ENCODE measurements at regions not wholly inside any gene's neighbourhood (a gene's known extent, or its start where the extent isn't known, plus 50 kb on each side); places are given as distances from the start of the nearest gene placed in this dataset.

- no peak for DNase-seq (ENCODE audit: low read depth in 3 of 3)
Observed at GRCh38 chr13:74966814-74967424, 515.0 kb downstream of the TBC1D4 start.

GRCh38 chr13:74966275-74966674 is 515.7 kb downstream of the TBC1D4 start:
- DNase-seq (ENCODE audit: low read depth in 3 of 3) = no peak

- no peak for DNase-seq (ENCODE audit: low read depth in 3 of 3)
Observed at GRCh38 chr13:74945637-74946036, 536.3 kb downstream of the TBC1D4 start.

GRCh38 chr13:74931698-74932433 is 550.1 kb downstream of the TBC1D4 start:
- no peak for DNase-seq (ENCODE audit: low read depth in 3 of 3)

- no peak for DNase-seq (ENCODE audit: low read depth in 3 of 3)
Observed at GRCh38 chr13:74930402-74931165, 551.4 kb downstream of the TBC1D4 start.

GRCh38 chr13:74929436-74929835 is 552.5 kb downstream of the TBC1D4 start:
- DNase-seq (ENCODE audit: low read depth in 3 of 3) = no peak

GRCh38 chr13:74927823-74928222 is 554.1 kb downstream of the TBC1D4 start:
- DNase-seq (ENCODE audit: low read depth in 3 of 3) = no peak

GRCh38 chr13:74922963-74923362 is 559.0 kb downstream of the TBC1D4 start:
- DNase-seq (ENCODE audit: low read depth in 3 of 3) = no peak

GRCh38 chr13:74921326-74921725 is 560.6 kb downstream of the TBC1D4 start:
- no peak for DNase-seq (ENCODE audit: low read depth in 3 of 3)

GRCh38 chr13:74920920-74921319 is 561.0 kb downstream of the TBC1D4 start:
- no peak for DNase-seq (ENCODE audit: low read depth in 3 of 3)

- no peak for DNase-seq (ENCODE audit: low read depth in 3 of 3)
Observed at GRCh38 chr13:74920361-74920760, 561.6 kb downstream of the TBC1D4 start.

- DNase-seq (ENCODE audit: low read depth in 3 of 3) = no peak
Observed at GRCh38 chr13:74919914-74920313, 562.1 kb downstream of the TBC1D4 start.

GRCh38 chr13:74912898-74913297 is 569.1 kb downstream of the TBC1D4 start:
- DNase-seq (ENCODE audit: low read depth in 3 of 3) = no peak

- no peak for DNase-seq (ENCODE audit: low read depth in 3 of 3)
Observed at GRCh38 chr13:74910415-74910814, 571.6 kb downstream of the TBC1D4 start.

GRCh38 chr13:74907788-74908187 is 574.2 kb downstream of the TBC1D4 start:
- no peak for DNase-seq (ENCODE audit: low read depth in 3 of 3)

GRCh38 chr13:74904556-74904955 is 577.4 kb downstream of the TBC1D4 start:
- DNase-seq (ENCODE audit: low read depth in 3 of 3) = no peak

GRCh38 chr13:74895042-74895796 is 586.8 kb downstream of the TBC1D4 start:
- DNase-seq (ENCODE audit: low read depth in 3 of 3) = no peak

GRCh38 chr13:74892096-74892495 is 589.9 kb downstream of the TBC1D4 start:
- DNase-seq (ENCODE audit: low read depth in 3 of 3) = no peak

GRCh38 chr13:74891610-74892009 is 590.4 kb downstream of the TBC1D4 start:
- no peak for DNase-seq (ENCODE audit: low read depth in 3 of 3)

- no peak for DNase-seq (ENCODE audit: low read depth in 3 of 3)
Observed at GRCh38 chr13:74889321-74889720, 592.6 kb downstream of the TBC1D4 start.

- no peak for DNase-seq (ENCODE audit: low read depth in 3 of 3)
Observed at GRCh38 chr13:74886502-74886901, 595.5 kb downstream of the TBC1D4 start.

GRCh38 chr13:74883834-74884233 is 598.1 kb downstream of the TBC1D4 start:
- no peak for DNase-seq (ENCODE audit: low read depth in 3 of 3)

Measured in stimulated activated CD4-positive, alpha-beta T cell treated with anti-CD3 and anti-CD28 coated beads, TNF-alpha, amount 100 ng/mL, for 4 hours (primary cell).